Epidermal melanocyte (primary cell): ENCODE measurements at regions not wholly inside any gene's neighbourhood (a gene's known extent, or its start where the extent isn't known, plus 50 kb on each side); places are given as distances from the start of the nearest gene placed in this dataset.
"Not testable (repeated sequence)": the region's sequence is repeated elsewhere in the genome, so short reads cannot be mapped to it uniquely, and the experiment has no call there.

Source experiments
- DNase-seq: peaks from one replicate; pipeline ENCODE4 v3.0.0; 2011; ENCODE audit warnings: low spot score; ENCODE audit not compliant: insufficient read length

GRCh38 chr4:170226288-170226687, 136.5 kb upstream of the AADAT start:
- DNase-seq = no peak

GRCh38 chr4:170214731-170215130, 125.0 kb upstream of the AADAT start:
- no peak for DNase-seq

GRCh38 chr4:170214101-170214500, 124.3 kb upstream of the AADAT start:
- no peak for DNase-seq

DNA sequence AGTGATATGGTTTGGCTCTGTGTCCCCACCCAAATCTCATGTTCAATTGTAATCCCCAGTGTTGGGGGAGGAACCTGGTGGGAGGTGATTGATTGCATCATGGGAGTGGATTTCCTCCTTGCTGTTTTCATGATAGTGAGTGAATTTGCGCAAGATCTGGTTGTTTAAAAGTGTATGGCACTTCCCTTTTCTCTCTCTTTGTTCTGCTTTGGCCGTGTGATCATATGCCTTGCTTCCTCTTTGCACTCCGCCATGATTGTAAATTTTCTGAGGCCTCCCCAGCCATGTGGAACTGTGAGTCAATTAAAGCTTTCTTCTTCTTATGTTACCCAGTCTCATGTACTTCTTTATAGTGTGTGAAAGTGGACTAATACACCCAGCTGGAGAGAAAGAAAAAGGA, 113.0 kb upstream of the AADAT start:
- DNase-seq = no peak

DNA sequence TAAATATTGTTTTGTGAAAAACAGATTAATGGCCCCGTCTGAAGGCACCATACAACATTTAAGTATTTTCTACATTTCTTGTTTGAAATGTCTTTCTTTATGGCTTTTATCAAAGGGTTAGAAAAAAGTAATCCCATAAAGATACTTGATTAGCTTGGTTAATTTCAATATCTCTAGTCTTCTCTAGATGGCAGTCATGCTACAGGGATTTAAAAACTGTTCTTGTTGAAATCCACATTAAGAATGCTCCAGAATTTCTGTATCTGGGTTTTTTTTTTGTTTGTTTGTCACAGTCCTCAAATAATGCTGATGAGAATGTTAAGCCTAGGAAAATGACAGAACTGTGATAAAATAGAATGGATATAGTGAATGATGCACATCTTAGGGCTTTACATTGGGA, 109.0 kb upstream of the AADAT start:
- DNase-seq = peak; percentile 20

DNA sequence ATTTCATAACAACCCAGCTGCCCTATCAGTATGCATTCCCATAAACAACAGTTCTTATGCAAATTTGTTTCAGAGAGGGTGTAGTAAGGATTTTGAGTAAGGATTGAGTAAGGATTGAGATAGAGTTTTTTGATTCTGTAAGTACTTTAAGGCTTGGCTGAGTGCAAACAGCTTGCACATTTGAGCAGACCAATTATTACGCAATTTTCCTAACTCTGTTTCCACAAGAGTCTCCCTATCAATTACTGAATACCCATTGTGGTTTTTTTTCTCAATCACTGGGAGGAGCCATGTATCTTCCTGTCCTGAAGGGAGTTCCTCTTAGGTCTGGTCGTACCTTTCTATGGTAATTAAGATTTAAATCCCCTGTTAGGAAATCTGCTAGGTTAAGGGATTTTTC, 105.0 kb upstream of the AADAT start:
- DNase-seq = not testable (repeated sequence)

- DNase-seq = no peak
These were observed 103.7 kb upstream of the AADAT start for GRCh38 chr4:170193496-170193895.

DNA sequence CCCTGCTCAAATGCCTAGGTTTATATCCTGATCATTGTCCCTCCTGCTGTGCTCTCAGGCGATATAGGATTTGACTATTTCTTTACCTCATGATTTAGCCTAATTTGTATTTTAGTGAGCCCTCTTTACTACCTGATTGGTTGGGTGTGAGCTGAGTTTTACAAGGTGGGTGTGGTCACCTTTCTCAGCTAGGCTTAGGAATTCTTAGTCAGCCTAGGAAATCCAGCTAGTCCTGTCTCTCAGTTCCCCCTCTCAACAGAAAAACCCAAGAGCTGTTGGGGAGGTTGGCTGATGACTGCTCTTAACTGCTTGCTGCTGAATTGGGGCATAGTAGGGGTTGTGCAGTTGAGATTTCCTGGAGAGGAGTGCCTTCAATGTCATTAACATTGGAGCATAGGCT, 100.5 kb upstream of the AADAT start:
- DNase-seq = no peak

DNA sequence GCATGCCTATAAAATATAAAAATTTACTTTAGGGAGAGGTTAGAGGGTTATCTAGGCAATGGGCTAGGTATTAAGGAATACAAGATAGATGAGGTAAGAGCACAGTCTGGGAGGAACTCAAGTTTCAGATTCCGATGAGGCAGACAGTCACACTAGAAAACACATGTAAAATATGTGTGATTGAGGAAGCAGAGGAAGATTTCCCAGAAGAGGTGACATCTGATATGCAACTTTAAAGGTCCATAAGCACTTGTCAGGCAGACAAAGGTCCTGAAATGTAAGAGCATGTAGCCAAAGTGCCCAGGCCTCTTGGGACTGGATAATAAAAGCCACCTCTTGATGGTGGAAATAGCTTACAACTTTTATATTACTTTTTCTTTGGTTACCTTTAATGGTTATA, 81.1 kb upstream of the AADAT start:
- DNase-seq = no peak

DNA sequence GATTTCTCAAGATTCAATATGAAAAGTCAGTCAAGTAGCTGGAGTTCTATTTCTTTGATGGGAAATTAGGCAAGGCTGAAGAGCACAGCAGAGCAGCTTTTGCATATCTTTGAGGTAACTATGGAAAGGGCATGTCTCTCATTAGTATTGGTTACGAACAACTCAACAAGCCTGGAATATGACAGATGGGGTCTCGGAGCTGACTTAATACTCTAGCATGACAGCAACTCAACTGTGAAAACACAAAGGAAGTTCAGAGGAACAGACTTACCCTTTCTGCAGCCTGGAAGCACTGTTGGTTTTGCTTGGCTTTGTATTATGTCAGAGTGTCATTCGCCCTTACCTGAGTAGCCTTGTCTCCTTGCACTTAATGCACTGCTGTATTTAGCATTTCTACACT, 79.9 kb upstream of the AADAT start:
- DNase-seq = no peak

- no peak for DNase-seq
These were observed 77.9 kb upstream of the AADAT start for GRCh38 chr4:170167678-170168077.

- DNase-seq = not testable (repeated sequence)
These were observed 76.4 kb upstream of the AADAT start for GRCh38 chr4:170166193-170166592.

DNA sequence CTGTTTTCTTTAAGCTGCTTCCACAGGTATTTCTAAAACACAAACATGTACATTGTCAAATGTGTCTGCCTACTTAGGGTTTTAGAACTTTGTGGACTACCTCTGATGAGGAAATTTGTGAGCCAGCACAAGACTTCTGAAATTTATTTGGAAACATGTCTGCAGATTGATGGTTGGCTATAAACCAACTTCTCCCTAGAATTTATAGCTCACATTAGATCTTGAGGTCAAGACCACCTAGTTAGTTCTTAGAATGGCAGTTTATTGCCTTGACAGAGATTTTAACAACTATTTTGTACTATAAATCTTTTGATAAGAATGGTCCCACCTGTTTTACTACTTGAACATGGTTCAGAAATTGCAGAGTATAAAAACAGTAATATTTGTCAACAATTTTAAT, 72.7 kb upstream of the AADAT start:
- no peak for DNase-seq

GRCh38 chr4:170157670-170158069, 67.9 kb upstream of the AADAT start:
- DNase-seq = no peak

DNA sequence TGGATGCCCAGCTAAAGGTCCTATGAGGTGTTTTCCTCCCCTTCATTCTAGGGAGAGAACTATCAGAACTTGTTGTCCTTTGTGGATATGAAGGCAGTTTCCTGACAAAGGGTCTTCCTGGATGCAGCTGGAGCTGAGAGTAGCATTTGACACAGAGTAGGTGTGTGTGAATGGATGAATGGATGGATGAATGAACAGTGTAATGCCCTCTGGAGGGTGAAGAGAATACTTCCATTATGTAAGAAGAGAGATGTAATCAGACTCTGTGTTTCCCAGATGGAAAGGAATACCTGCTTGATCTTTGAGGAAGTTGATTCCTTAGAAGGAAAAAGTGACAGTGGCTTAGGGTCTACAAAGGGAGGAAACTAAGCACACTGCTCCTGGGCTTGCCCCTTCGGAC, 55.4 kb upstream of the AADAT start:
- DNase-seq = no peak

GRCh38 chr4:170139764-170140163, 50.0 kb upstream of the AADAT start:
- no peak for DNase-seq
